ENCODE measurements at regions not wholly inside any gene's neighbourhood (a gene's known extent, or its start where the extent isn't known, plus 50 kb on each side); places are given as distances from the start of the nearest gene placed in this dataset.

- no peak for DNase-seq
Observed at GRCh38 chr4:24637173-24637572, 52.8 kb upstream of the DHX15 start.

- DNase-seq = no peak
Observed at GRCh38 chr4:24638396-24638875, 54.1 kb upstream of the DHX15 start.

- no peak for DNase-seq
Observed at GRCh38 chr4:24639714-24640113, 55.4 kb upstream of the DHX15 start.

GRCh38 chr4:24640366-24640765 lies 56.0 kb upstream of the DHX15 start:
- no peak for DNase-seq

- DNase-seq = no peak
Observed at GRCh38 chr4:24642981-24643547, 58.7 kb upstream of the DHX15 start.

GRCh38 chr4:24643774-24644520 lies 59.6 kb upstream of the DHX15 start:
- no peak for DNase-seq

GRCh38 chr4:24644983-24645764 lies 60.8 kb upstream of the DHX15 start:
- DNase-seq = no peak

- no peak for DNase-seq
Observed at GRCh38 chr4:24645765-24646550, 61.6 kb upstream of the DHX15 start.

- no peak for DNase-seq
Observed at GRCh38 chr4:24646798-24647460, 62.6 kb upstream of the DHX15 start.

- DNase-seq = no peak
Observed at GRCh38 chr4:24650849-24651640, 66.7 kb upstream of the DHX15 start.

- DNase-seq = no peak
Observed at GRCh38 chr4:24655326-24655725, 71.0 kb upstream of the DHX15 start.

- DNase-seq = no peak
Observed at GRCh38 chr4:24655971-24656370, 71.6 kb upstream of the DHX15 start.

- DNase-seq = no peak
Observed at GRCh38 chr4:24656906-24657305, 72.6 kb upstream of the DHX15 start.

GRCh38 chr4:24657768-24658617 lies 73.6 kb upstream of the DHX15 start:
- DNase-seq = no peak

GRCh38 chr4:24659241-24659961 lies 75.0 kb upstream of the DHX15 start:
- peak; percentile 47 for DNase-seq

GRCh38 chr4:24662056-24662455 lies 77.7 kb upstream of the DHX15 start:
- DNase-seq = no peak

- no peak for DNase-seq
Observed at GRCh38 chr4:24662542-24662941, 78.2 kb upstream of the DHX15 start.

- DNase-seq = no peak
Observed at GRCh38 chr4:24664956-24665355, 80.6 kb upstream of the DHX15 start.

GRCh38 chr4:24666316-24666715 lies 82.0 kb upstream of the DHX15 start:
- no peak for DNase-seq

All from NCI-H510A (cell line).